Ishikawa (cell line): ENCODE measurements at regions not wholly inside any gene's neighbourhood (a gene's known extent, or its start where the extent isn't known, plus 50 kb on each side); places are given as distances from the start of the nearest gene placed in this dataset.

ENCODE experiments used
- CEBPB ChIP-seq: IDR thresholded peaks from 2 replicates; pipeline ENCODE4 v1.6.1; 2012
- CREB1 ChIP-seq: IDR thresholded peaks from 2 replicates; pipeline ENCODE4 v1.6.1; 2012; ENCODE audit warnings: low read depth
- EGR1 ChIP-seq: IDR thresholded peaks from 2 replicates; pipeline ENCODE4 v1.6.1; 2012
- EP300 ChIP-seq: IDR thresholded peaks from 2 replicates; pipeline ENCODE4 v1.6.1; 2012; ENCODE audit warnings: borderline replicate concordance
- FOXM1 ChIP-seq: IDR thresholded peaks from 2 replicates; pipeline ENCODE4 v1.6.1; 2012; ENCODE audit warnings: low read depth, borderline replicate concordance
- NFIC ChIP-seq: IDR thresholded peaks from 2 replicates; pipeline ENCODE4 v1.6.1; 2012
- RAD21 ChIP-seq: IDR thresholded peaks from 2 replicates; pipeline ENCODE4 v1.6.1; 2012; ENCODE audit warnings: low read depth
- TAF1 ChIP-seq: IDR thresholded peaks from 2 replicates; pipeline ENCODE4 v1.6.1; 2012; ENCODE audit warnings: low read depth, mild to moderate bottlenecking
- TCF12 ChIP-seq: IDR thresholded peaks from 2 replicates; pipeline ENCODE4 v1.6.1; 2012; ENCODE audit warnings: low read depth
- TEAD4 ChIP-seq: IDR thresholded peaks from 2 replicates; pipeline ENCODE4 v1.6.1; 2012
- YY1 ChIP-seq: IDR thresholded peaks from 2 replicates; pipeline ENCODE4 v1.6.1; 2012; ENCODE audit warnings: low read depth
- ZBTB7A ChIP-seq: IDR thresholded peaks from 2 replicates; pipeline ENCODE4 v1.6.1; 2012; ENCODE audit warnings: low read depth
- TF ChIP-seq, protein P1 (sequence below): IDR thresholded peaks from 2 replicates; pipeline ENCODE4 v1.6.1; 2012; ENCODE audit warnings: low read depth, mild to moderate bottlenecking
- TF ChIP-seq, protein P2 (sequence below): IDR thresholded peaks from 2 replicates; pipeline ENCODE4 v1.6.1; 2012
- TF ChIP-seq, protein P3 (sequence below): IDR thresholded peaks from 2 replicates; pipeline ENCODE4 v1.6.1; 2012

DNA sequence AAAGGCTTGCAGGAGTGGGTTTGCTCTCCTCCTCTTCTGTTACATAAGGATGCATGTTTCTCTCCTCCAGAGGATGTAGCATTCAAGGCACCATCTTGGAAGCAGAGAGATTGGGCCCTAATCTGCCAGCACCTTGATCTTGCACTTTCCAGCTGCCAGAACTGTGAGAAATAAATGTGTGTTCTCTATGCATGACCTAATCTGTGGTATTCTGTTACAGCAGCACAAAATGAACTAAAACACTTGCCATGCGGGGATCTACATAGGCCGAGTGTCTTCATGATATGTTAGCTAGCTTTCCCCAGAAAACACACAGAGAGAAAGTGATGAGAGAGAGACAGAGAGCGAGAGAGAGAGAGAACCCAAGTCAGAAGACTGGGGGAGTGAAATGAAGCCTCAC, 273.5 kb downstream of the UTP18 start:
- TF ChIP-seq TAF1 (no peak), YY1 (no peak), NFIC (no peak)

DNA sequence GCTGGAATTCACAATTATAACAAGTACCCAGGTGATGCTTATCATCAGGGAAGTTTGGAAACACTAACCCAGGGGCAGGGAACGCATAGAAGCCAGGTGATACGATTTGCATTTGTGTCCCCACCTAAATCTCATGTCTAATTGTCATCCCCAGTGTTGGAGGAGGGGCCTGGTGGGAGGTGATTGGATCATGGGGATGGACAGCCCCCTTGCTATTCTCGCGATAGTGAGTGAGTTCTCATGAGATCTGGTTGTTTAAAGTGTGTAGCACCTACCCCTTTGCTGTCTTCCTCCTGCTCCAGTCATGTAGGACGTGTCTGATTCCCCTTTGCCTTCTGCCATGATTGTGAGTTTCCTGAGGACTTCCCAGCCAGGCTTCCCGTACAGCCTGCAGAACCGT, 276.3 kb downstream of the UTP18 start:
- TF ChIP-seq, protein P1, sequence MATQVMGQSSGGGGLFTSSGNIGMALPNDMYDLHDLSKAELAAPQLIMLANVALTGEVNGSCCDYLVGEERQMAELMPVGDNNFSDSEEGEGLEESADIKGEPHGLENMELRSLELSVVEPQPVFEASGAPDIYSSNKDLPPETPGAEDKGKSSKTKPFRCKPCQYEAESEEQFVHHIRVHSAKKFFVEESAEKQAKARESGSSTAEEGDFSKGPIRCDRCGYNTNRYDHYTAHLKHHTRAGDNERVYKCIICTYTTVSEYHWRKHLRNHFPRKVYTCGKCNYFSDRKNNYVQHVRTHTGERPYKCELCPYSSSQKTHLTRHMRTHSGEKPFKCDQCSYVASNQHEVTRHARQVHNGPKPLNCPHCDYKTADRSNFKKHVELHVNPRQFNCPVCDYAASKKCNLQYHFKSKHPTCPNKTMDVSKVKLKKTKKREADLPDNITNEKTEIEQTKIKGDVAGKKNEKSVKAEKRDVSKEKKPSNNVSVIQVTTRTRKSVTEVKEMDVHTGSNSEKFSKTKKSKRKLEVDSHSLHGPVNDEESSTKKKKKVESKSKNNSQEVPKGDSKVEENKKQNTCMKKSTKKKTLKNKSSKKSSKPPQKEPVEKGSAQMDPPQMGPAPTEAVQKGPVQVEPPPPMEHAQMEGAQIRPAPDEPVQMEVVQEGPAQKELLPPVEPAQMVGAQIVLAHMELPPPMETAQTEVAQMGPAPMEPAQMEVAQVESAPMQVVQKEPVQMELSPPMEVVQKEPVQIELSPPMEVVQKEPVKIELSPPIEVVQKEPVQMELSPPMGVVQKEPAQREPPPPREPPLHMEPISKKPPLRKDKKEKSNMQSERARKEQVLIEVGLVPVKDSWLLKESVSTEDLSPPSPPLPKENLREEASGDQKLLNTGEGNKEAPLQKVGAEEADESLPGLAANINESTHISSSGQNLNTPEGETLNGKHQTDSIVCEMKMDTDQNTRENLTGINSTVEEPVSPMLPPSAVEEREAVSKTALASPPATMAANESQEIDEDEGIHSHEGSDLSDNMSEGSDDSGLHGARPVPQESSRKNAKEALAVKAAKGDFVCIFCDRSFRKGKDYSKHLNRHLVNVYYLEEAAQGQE: no peak
- no peak for TF ChIP-seq TCF12
- no peak for TF ChIP-seq NFIC
- no peak for TF ChIP-seq RAD21
- TF ChIP-seq, protein P2, sequence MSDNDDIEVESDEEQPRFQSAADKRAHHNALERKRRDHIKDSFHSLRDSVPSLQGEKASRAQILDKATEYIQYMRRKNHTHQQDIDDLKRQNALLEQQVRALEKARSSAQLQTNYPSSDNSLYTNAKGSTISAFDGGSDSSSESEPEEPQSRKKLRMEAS: no peak

DNA sequence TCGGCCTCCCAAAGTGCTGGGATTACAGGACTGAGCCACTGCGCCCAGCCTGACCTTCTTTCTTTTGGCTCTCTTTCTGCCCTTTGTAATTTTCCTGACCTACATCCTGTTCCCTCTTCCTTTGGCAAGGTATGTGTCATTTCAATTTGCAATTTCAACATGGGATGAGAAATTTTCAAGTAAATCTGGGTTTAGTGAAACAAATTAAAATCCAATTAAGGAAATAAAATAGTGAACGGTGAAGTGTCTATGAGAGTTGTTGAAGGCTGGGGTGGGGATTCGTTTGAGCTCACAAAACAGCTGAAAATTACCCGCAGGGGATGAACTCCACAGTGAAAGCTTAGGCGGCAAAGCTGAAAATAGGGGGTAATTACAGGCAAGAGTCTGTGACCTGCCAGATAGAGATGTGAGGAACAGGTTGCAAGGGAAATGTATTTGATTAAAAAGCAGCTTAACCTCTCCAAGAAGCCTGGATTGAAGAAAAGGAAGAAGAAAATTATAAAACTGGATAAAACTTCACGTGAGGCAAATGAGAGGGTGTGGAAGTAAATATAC, 277.7 kb downstream of the UTP18 start:
- TF ChIP-seq FOXM1 (no peak), NFIC (no peak), CEBPB (no peak)
- TF ChIP-seq, protein P3, sequence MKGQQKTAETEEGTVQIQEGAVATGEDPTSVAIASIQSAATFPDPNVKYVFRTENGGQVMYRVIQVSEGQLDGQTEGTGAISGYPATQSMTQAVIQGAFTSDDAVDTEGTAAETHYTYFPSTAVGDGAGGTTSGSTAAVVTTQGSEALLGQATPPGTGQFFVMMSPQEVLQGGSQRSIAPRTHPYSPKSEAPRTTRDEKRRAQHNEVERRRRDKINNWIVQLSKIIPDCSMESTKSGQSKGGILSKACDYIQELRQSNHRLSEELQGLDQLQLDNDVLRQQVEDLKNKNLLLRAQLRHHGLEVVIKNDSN: no peak
- TF ChIP-seq, protein P2: no peak

DNA sequence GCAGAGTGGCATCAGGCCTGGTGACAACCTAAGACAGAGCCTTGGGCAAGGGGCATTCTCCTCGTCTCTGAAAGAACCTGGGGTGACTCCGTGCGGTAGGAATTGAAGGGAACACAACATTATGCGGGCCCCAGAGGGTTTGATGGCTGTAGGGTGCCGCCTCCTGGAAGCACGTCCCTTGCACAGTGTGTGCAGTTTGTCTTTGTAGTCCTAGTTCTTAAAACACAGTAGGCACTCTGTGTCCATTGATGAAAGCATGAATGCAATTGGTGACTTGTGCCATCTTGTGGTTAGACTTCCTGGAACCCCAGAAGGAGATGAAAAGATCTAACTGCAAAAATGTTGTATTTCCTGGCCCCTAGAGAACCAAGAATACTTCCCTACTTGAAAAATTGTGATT, 279.8 kb downstream of the UTP18 start:
- TF ChIP-seq RAD21: peak; percentile 4; the same call in 1 of the 2 replicates
- no peak for TF ChIP-seq CREB1
- no peak for TF ChIP-seq ZBTB7A

DNA sequence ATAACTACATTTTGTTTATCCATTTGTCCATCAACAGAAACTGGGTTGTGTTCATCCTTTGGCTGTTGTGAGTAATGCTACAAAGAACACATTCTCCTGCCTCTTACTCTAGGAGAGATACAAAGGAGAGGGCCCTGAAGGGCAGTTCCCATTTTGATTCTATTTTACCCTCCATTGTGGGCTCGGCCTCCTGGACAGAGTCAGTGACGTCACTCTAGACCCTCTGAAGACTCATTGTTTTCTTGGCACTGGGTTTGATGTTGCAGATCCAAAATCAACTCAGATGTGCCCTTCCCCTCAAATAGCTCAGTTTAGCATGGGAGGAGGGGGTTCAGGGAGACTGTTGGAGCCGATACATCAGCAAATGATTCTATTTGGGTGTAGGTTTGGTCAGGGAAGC, 280.9 kb downstream of the UTP18 start:
- TF ChIP-seq ZBTB7A: no peak
- TF ChIP-seq TEAD4: no peak
- TF ChIP-seq, protein P1: no peak
- TF ChIP-seq NFIC: no peak
- TF ChIP-seq, protein P2: no peak
- no peak for TF ChIP-seq CEBPB
- TF ChIP-seq TAF1: no peak
- TF ChIP-seq, protein P3: no peak
- TF ChIP-seq EP300: no peak
- TF ChIP-seq EGR1: no peak
- TF ChIP-seq RAD21: no peak
- TF ChIP-seq CREB1: no peak
- no peak for TF ChIP-seq TCF12

DNA sequence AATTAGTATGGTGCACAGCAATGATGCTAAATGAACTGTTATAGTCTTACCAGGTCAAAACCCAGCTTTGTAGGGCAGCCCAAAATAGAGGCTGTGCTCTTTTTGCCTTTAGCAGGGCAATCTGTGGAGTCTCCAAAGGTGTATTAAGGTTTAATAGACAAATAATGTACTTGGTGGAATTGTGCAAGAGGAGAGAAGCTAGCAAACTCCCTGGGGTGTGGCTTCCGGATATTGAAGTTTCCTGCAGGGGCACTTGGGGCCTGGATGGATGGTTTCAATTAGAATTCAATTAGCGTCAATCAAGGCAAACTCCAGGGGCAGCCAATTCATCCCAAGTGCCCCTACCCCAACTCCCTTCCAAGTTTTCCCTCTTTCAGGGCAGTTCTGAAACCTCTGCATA, 285.8 kb downstream of the UTP18 start:
- TF ChIP-seq NFIC (no peak), RAD21 (no peak), YY1 (no peak), EP300 (no peak), CEBPB (no peak), CREB1 (no peak), ZBTB7A (no peak), TEAD4 (no peak), EGR1 (no peak), TAF1 (no peak), FOXM1 (no peak), TCF12 (no peak)
- TF ChIP-seq, protein P2: no peak

DNA sequence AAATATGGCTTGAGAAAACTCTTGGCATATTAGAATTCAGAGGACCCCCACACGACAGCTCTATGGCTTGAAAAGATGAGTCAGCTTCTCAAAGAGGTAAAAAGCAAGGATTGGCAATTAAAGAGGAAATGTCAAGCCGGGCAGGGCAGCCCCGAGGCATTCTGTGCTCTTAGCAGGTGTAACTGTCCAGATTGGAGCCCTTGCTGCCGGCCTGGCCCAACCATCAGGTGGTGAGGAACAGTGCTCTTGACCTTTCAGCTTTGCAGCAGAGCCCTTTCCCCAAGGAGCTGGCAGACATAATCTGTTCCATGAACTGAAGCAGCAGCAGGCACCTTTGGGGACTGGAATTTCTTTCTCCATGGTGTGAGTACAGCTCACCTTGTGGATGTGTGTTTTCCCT, 287.8 kb downstream of the UTP18 start:
- TF ChIP-seq CEBPB (no peak), TCF12 (no peak), EGR1 (no peak), EP300 (no peak), YY1 (no peak), TEAD4 (no peak), RAD21 (no peak), TAF1 (no peak), NFIC (no peak), FOXM1 (no peak), ZBTB7A (no peak), CREB1 (no peak)
- TF ChIP-seq, protein P1: no peak
- TF ChIP-seq, protein P3: no peak
- TF ChIP-seq, protein P2: no peak
